Epithelial cell of esophagus (primary cell): ENCODE measurements at regions not wholly inside any gene's neighbourhood (a gene's known extent, or its start where the extent isn't known, plus 50 kb on each side); places are given as distances from the start of the nearest gene placed in this dataset.
"Not testable (repeated sequence)": the region's sequence is repeated elsewhere in the genome, so short reads cannot be mapped to it uniquely, and the experiment has no call there.

Experiments used
- DNase-seq: peaks from one replicate; pipeline ENCODE4 v3.0.0; 2010; ENCODE audit warnings: low read depth
- H3K4me3 ChIP-seq: 2 replicates; pipeline ENCODE4 v1.5.1; 2011; ENCODE audit warnings: mild to moderate bottlenecking, low read length, control low read depth
- TF ChIP-seq, protein P1 (sequence below): IDR thresholded peaks from 2 replicates; pipeline ENCODE4 v1.5.1; 2011; ENCODE audit warnings: low read depth, mild to moderate bottlenecking, low read length, control low read depth, inconsistent platforms; ENCODE audit not compliant: insufficient read depth; ENCODE audit errors: missing control alignments

DNA sequence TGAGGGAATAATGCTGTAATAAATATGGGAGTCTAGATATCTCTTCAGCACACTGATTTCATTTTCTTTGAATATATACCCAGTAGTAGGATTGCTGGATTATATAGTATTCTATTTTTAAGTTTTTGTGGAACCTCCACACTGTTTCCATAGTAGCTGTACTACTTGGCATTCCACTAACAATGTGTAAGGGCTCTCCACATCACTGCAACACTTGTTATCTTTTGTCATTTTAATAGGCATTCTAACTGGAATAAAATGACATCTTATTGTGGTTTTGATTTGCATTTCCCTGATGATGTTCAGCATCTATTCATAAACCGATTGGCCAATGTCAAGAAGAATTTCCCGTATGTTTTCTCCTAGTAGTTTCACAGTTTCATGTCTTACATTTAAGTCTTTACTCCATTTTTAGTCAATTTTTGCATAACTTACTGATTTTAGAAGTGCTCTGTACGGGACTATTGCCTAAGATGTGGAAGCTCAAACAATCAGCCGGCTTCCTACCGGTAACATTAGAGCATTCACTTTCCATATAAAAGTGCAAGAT is 1078.8 kb downstream of the TAF11L14 start:
- no peak overlapping the region for H3K4me3 ChIP-seq
- no peak for DNase-seq
- TF ChIP-seq, protein P1, sequence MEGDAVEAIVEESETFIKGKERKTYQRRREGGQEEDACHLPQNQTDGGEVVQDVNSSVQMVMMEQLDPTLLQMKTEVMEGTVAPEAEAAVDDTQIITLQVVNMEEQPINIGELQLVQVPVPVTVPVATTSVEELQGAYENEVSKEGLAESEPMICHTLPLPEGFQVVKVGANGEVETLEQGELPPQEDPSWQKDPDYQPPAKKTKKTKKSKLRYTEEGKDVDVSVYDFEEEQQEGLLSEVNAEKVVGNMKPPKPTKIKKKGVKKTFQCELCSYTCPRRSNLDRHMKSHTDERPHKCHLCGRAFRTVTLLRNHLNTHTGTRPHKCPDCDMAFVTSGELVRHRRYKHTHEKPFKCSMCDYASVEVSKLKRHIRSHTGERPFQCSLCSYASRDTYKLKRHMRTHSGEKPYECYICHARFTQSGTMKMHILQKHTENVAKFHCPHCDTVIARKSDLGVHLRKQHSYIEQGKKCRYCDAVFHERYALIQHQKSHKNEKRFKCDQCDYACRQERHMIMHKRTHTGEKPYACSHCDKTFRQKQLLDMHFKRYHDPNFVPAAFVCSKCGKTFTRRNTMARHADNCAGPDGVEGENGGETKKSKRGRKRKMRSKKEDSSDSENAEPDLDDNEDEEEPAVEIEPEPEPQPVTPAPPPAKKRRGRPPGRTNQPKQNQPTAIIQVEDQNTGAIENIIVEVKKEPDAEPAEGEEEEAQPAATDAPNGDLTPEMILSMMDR, result no peak

DNA sequence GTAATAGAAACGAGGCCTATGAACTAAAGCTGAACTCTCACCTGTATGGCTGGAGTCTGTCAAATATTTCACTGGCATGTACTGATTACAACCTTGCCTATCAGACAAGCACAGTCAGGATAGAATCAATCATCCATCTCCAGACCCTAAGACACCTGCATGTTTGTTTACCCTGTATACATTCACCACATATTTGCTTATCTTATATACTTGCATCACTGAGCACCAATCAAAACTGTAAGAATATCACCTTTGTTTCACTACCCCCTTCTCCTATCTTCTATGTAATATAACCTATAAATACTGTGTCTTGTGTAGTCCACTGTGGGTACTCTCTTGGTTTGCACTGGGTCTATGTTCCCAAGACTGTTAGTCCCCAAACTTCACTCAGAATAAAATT is 1085.7 kb downstream of the TAF11L14 start:
- TF ChIP-seq, protein P1, result no peak
- DNase-seq, result no peak
- H3K4me3 ChIP-seq, result no peak overlapping the region

DNA sequence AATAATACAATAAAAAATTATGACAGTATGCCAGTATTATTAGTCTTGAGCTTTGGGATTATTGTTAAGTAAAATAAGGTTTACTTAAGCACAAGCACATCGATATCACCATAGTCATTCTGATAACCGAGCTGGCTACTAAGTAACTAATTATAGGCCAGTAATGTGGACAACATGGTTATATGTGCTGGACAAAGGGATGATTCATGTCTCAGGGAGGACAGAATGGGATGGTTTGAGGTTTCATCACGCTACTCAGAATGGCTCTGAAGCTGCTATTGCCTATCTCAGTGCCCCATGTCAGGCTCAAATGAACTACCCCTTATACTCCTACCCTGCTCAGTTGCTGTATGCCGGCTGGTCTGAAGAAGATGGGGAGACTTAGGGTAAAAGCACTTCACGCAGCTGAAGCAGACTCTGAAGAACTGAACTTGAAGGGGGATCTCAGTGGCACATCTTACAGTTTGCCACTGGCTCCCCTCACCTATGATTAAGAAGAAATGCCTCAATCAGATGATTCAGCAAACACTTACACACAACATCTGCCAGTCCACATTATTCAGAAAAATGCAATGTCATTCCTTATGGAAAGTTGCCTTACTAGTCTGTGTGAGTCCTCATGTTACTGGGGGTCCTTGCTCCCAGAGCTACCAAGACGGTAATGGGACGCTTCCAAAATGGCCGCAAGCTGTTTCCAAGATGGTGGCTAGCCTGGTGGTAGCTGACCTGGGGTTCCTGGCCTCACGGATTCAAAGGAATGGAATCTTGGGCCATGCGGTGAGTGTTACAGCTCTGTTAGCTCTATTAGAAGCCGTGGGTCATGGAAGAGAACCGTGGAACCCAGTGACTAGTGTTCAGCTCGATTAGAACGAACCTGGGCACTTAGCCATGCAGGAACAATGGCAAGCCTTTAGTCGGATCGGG is 1098.6 kb downstream of the TAF11L14 start:
- TF ChIP-seq, protein P1, result no peak
- H3K4me3 ChIP-seq, result no peak overlapping the region
- no peak for DNase-seq

DNA sequence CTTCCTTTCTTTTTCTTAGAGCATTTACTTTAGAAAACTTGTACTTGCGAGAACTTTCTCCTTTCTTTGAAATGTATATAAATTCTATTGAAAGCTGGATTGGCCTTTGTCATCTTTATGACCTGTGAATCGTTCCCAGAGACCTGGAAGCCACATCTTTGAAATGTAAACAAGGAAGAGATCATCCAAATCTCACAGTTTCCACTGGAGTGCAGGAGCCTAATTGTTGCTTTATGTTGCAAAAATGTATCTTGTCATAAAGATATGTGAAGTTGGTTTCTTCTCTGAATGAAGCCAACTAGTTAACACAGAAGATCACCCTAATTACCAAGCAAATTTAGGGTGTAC is 1101.8 kb downstream of the TAF11L14 start:
- no peak for DNase-seq
- TF ChIP-seq, protein P1, result no peak
- no peak overlapping the region for H3K4me3 ChIP-seq

DNA sequence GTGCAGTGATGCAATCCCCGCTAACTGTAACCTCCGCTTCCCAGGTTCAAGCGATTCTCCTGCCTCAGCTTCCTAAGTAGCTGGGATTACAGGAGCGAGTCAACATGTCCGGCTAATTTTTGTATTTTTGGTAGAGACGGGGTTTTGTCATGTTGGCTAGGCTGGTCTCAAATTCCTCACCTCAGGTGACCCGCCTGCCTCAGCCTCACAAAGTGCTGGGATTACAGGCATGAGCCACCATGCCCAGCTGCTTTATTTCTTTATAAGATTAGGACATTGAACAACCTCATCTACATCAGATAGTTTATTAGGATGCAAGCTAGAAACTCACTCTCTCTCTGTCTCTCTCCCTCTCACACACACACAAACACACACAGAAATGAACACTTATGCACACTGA is 1102.5 kb downstream of the TAF11L14 start:
- H3K4me3 ChIP-seq, DNase-seq: not testable (repeated sequence)

DNA sequence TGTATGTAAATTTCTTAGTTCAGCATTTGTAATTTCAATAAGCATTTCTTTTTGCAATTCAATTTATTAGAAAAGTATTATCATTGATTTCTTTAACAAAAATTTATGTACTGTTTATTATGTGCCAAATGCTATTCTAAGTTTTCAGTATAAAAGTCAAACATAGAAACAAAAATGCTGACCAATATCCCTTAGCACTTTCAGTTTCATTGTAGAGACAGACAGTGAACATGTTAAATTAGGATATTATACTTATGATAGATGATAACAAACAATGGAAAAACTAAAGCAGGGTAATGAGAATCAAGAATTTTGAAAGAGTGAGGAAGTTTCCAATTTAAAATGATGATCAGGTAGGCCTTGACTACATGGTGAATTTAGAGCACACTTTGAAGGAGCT is 1106.0 kb downstream of the TAF11L14 start:
- no peak overlapping the region for H3K4me3 ChIP-seq
- DNase-seq, result no peak
- TF ChIP-seq, protein P1, result no peak

DNA sequence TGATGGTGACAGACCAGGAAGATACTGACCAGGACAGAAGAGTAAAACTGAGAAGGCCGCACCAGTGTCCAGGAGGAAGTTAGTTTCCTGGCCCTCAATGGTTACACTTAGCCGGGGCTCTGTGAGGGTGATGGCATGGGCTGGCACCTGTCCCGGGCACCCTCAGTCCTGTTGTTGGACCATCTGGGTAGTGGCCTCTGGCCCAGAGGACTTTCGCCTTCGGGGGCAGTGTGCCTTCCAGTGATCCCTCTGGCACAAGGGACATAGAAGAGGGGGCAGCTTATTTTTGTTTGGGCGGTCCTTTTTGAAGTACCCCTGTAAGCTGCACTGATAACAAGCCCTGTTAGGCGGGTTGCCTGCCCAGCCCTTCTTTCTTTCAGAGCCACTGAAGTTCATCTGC is 1108.6 kb downstream of the TAF11L14 start:
- no peak overlapping the region for H3K4me3 ChIP-seq
- TF ChIP-seq, protein P1, result no peak
- no peak for DNase-seq
